SK-N-MC (cell line): ENCODE measurements at regions not wholly inside any gene's neighbourhood (a gene's known extent, or its start where the extent isn't known, plus 50 kb on each side); places are given as distances from the start of the nearest gene placed in this dataset.

Experiments
- EZH2 ChIP-seq: fragments of 200-600 bp; sonication (generic); IDR thresholded peaks from one replicate; pipeline ENCODE4 v1.6.1; 2017; ENCODE audit warnings: antibody characterized with exemption
- FOXP2 ChIP-seq: optimal IDR thresholded peaks from 2 replicates; pipeline ENCODE3; 2011; ENCODE audit warnings: mild to moderate bottlenecking, moderate library complexity; ENCODE audit not compliant: insufficient read depth; ENCODE audit errors: extremely low read length, control extremely low read depth
- POLR2AphosphoS5 ChIP-seq: IDR thresholded peaks from 2 replicates; pipeline ENCODE4 v1.6.1; 2012; ENCODE audit warnings: mild to moderate bottlenecking, low read depth, low read length, borderline replicate concordance

DNA sequence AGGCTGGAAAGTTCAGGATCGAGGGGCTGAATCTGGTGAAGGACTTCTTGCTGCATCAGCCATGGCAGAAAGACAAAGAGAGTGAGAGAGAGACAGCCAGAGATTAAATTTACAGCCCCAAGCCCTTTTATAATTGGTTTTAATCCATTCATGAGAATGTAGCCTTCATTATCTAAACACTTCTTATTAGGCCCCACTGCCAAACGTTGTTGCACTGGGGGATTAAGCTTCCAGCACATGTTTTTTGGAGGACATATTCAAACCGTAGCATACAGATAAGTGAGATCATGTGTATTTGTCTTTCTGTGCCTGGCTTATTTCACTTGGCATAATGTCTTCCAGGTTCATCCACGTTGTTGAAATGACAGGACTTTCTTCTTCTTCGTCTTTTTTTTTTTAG lies 524.7 kb downstream of the SPRY1 start:
- no peak for TF ChIP-seq POLR2AphosphoS5
- TF ChIP-seq EZH2, result no peak
- no peak for TF ChIP-seq FOXP2
